H1 (cell line): ENCODE measurements at regions not wholly inside any gene's neighbourhood (a gene's known extent, or its start where the extent isn't known, plus 50 kb on each side); places are given as distances from the start of the nearest gene placed in this dataset.

Experiments
- CTCF ChIA-PET: fragments of 300-600 bp; sonication (Branson Sonifier 250); formaldehyde crosslinking; loops from one replicate; lab custom pipeline; 2021; ENCODE audit not compliant: partially characterized antibody; lab: Charles Lee
- POLR2A ChIA-PET: fragments of 300-600 bp; sonication (Branson Sonifier 250); formaldehyde crosslinking; loops from one replicate; lab custom pipeline; 2021; ENCODE audit warnings: inconsistent platforms; ENCODE audit not compliant: partially characterized antibody; lab: Charles Lee
- DNase-seq, 2 experiments: peaks; one replicate each; pipeline versions ENCODE4 v3.0.0 to v3.0.0-alpha.2; 2010 to 2022; ENCODE audit warnings: low spot score in 2 of 2, low read depth in 1 of 2, mixed read lengths in 1 of 2
- FAIRE-seq: peaks from 2 replicates; lab custom pipeline; 2011; peaks lifted over from hg19 to GRCh38; lab: Jason Lieb, UNC
- H2AFZ ChIP-seq: 2 replicates; pipeline ENCODE4 v1.8.1; 2012; ENCODE audit warnings: low read length, inconsistent platforms
- H2AK5ac ChIP-seq: 2 replicates; pipeline ENCODE4 v1.6.1; 2013; ENCODE audit warnings: low read depth, low read length
- H2BK120ac ChIP-seq: replicated peaks from 2 replicates; pipeline ENCODE3; 2013; ENCODE audit warnings: low read depth, low read length, inconsistent platforms
- H2BK12ac ChIP-seq: 2 replicates; pipeline ENCODE4 v1.6.1; 2013; ENCODE audit warnings: low read depth, low read length
- H2BK15ac ChIP-seq: 2 replicates; pipeline ENCODE4 v1.6.1; 2013; ENCODE audit warnings: low read length
- H2BK20ac ChIP-seq: 2 replicates; pipeline ENCODE4 v1.6.1; 2013; ENCODE audit warnings: low read length
- H2BK5ac ChIP-seq: 2 replicates; pipeline ENCODE4 v1.6.1; 2013; ENCODE audit warnings: low read depth, low read length
- H3K14ac ChIP-seq: 2 replicates; pipeline ENCODE4 v1.6.1; 2013; ENCODE audit warnings: inconsistent platforms; ENCODE audit not compliant: insufficient read length
- H3K18ac ChIP-seq: 2 replicates; pipeline ENCODE4 v1.6.1; 2013; ENCODE audit warnings: low read length; ENCODE audit errors: extremely low read depth
- H3K23ac ChIP-seq: 2 replicates; pipeline ENCODE4 v1.6.1; 2013; ENCODE audit warnings: inconsistent platforms; ENCODE audit not compliant: insufficient read length
- H3K23me2 ChIP-seq: 2 replicates; pipeline ENCODE4 v1.6.1; 2013; ENCODE audit warnings: low read depth, low read length
- H3K27ac ChIP-seq: 2 replicates; pipeline ENCODE4 v1.6.1; 2011; ENCODE audit warnings: low read depth, low read length, inconsistent platforms
- H3K27me3 ChIP-seq, 4 experiments: replicated peaks in 1 of 4; 1 replicate in 1 of 4; 2 replicates in 3 of 4; pipeline versions ENCODE4 v1.6.1 to v1.8.1; 2011 to 2013; ENCODE audit warnings: low read length in 3 of 4, mild to moderate bottlenecking in 3 of 4, inconsistent platforms in 2 of 4, mixed read lengths in 2 of 4, moderate library complexity in 1 of 4; ENCODE audit not compliant: control insufficient read depth in 3 of 4, insufficient read depth in 3 of 4; ENCODE audit errors: extremely low read depth in 1 of 4
- H3K36me3 ChIP-seq, 4 experiments: 2 replicates each; pipeline versions ENCODE4 v1.6.1 to v1.8.1; 2011 to 2013; ENCODE audit warnings: mild to moderate bottlenecking in 4 of 4, low read length in 3 of 4, moderate library complexity in 2 of 4, control low read depth in 1 of 4, inconsistent platforms in 1 of 4; ENCODE audit not compliant: insufficient read depth in 4 of 4, control insufficient read depth in 2 of 4
- H3K4ac ChIP-seq: replicated peaks from 2 replicates; pipeline ENCODE3; 2013; ENCODE audit warnings: low read length, low read depth, mixed read lengths, inconsistent platforms; ENCODE audit not compliant: insufficient read length
- H3K4me1 ChIP-seq, 4 experiments: replicated peaks in 1 of 4; 1 replicate in 1 of 4; 2 replicates in 3 of 4; pipeline versions ENCODE4 v1.6.1 to v1.8.1; 2011 to 2013; ENCODE audit warnings: low read length in 3 of 4, inconsistent platforms in 2 of 4, mixed read lengths in 1 of 4; ENCODE audit not compliant: insufficient read depth in 4 of 4, control insufficient read depth in 3 of 4
- H3K4me2 ChIP-seq, 2 experiments: 2 replicates each; pipeline versions ENCODE4 v1.6.1 to v1.8.1; 2011 to 2013; ENCODE audit warnings: low read depth in 2 of 2, low read length in 2 of 2, control low read depth in 1 of 2, inconsistent platforms in 1 of 2, mild to moderate bottlenecking in 1 of 2; ENCODE audit not compliant: insufficient read depth in 1 of 2
- H3K4me3 ChIP-seq, 4 experiments: fragments of 200-600, 300-600 bp in 1 of 4; sonication (generic), shearing (Covaris generic), sonication (Bioruptor Twin) in 1 of 4; 2 replicates each; pipeline versions ENCODE4 v1.5.1 to v1.8.1; 2011 to 2016; ENCODE audit warnings: low read length in 4 of 4, low read depth in 3 of 4, control low read depth in 2 of 4, inconsistent platforms in 2 of 4, mild to moderate bottlenecking in 2 of 4, mixed read lengths in 1 of 4, moderate library complexity in 1 of 4; ENCODE audit not compliant: insufficient read depth in 2 of 4; ENCODE audit errors: extremely low read depth in 1 of 4
- H3K56ac ChIP-seq: replicated peaks from 2 replicates; pipeline ENCODE3; 2013; ENCODE audit warnings: low read depth, mild to moderate bottlenecking, mixed read lengths, low read length, inconsistent platforms; ENCODE audit not compliant: insufficient read length
- H3K79me1 ChIP-seq: 2 replicates; pipeline ENCODE4 v1.6.1; 2013; ENCODE audit warnings: low read depth, low read length, control low read depth
- H3K79me2 ChIP-seq, 2 experiments: 2 replicates each; pipeline versions ENCODE4 v1.6.1 to v1.8.1; 2012 to 2013; ENCODE audit warnings: low read length in 2 of 2, mild to moderate bottlenecking in 2 of 2, inconsistent platforms in 1 of 2; ENCODE audit not compliant: insufficient read depth in 2 of 2, control insufficient read depth in 1 of 2
- H3K9ac ChIP-seq, 4 experiments: replicated peaks in 1 of 4; 1 replicate in 1 of 4; 2 replicates in 3 of 4; pipeline versions ENCODE4 v1.6.1 to v1.8.1; 2011 to 2013; ENCODE audit warnings: low read depth in 3 of 4, low read length in 3 of 4, control low read depth in 2 of 4, mild to moderate bottlenecking in 2 of 4, moderate library complexity in 2 of 4, inconsistent platforms in 1 of 4; ENCODE audit errors: extremely low read depth in 1 of 4
- H3K9me3 ChIP-seq, 2 experiments: 2 replicates each; pipeline versions ENCODE4 v1.6.1 to v1.8.1; 2012 to 2013; ENCODE audit warnings: mild to moderate bottlenecking in 2 of 2, moderate library complexity in 2 of 2, control low read depth in 1 of 2, inconsistent platforms in 1 of 2, low read depth in 1 of 2, low read length in 1 of 2, mixed read lengths in 1 of 2; ENCODE audit not compliant: insufficient read depth in 2 of 2
- H4K20me1 ChIP-seq, 2 experiments: replicated peaks in 1 of 2; 2 replicates each; pipeline versions ENCODE3 to v1.8.1; 2011 to 2013; ENCODE audit warnings: inconsistent platforms in 2 of 2, low read length in 2 of 2, mild to moderate bottlenecking in 1 of 2; ENCODE audit not compliant: insufficient read depth in 2 of 2, control insufficient read depth in 1 of 2
- H4K5ac ChIP-seq: 2 replicates; pipeline ENCODE4 v1.6.1; 2013; ENCODE audit warnings: low read length, low read depth, mixed read lengths, inconsistent platforms; ENCODE audit not compliant: insufficient read length
- H4K8ac ChIP-seq: 2 replicates; pipeline ENCODE4 v1.8.0; 2013; ENCODE audit warnings: mild to moderate bottlenecking, moderate library complexity, low read length, inconsistent platforms; ENCODE audit not compliant: insufficient read depth; ENCODE audit errors: extremely low read depth
- H4K91ac ChIP-seq: replicated peaks from 2 replicates; pipeline ENCODE3; 2013; ENCODE audit warnings: low read length, mixed read lengths, inconsistent platforms; ENCODE audit not compliant: insufficient read length
- ATF3 ChIP-seq: IDR thresholded peaks from 2 replicates; pipeline ENCODE4 v1.6.1; 2011; ENCODE audit warnings: low read depth, mild to moderate bottlenecking, low read length; ENCODE audit not compliant: insufficient read depth
- BCL11A ChIP-seq, 2 experiments: IDR thresholded peaks; one replicate each; pipeline ENCODE4 v1.6.1; 2011; ENCODE audit warnings: low read depth in 2 of 2, low read length in 2 of 2, mild to moderate bottlenecking in 2 of 2
- CEBPB ChIP-seq: IDR thresholded peaks from 2 replicates; pipeline ENCODE4 v1.6.1; 2012; ENCODE audit warnings: low read depth, low read length
- CHD2 ChIP-seq: IDR thresholded peaks from 2 replicates; pipeline ENCODE4 v1.6.1; 2012; ENCODE audit warnings: low read length, improper control_type of control experiment
- GTF2F1 ChIP-seq: IDR thresholded peaks from 2 replicates; pipeline ENCODE4 v1.6.1; 2012; ENCODE audit warnings: low read depth, low read length, improper control_type of control experiment, borderline replicate concordance
- HDAC6 ChIP-seq: IDR thresholded peaks from one replicate; pipeline ENCODE4 v1.7.1; 2012; ENCODE audit warnings: low read depth, mild to moderate bottlenecking, inconsistent platforms, low read length, moderate library complexity
- JUND ChIP-seq: IDR thresholded peaks from 2 replicates; pipeline ENCODE4 v1.6.1; 2011; ENCODE audit warnings: mild to moderate bottlenecking, improper control_type of control experiment, low read length
- KDM4A ChIP-seq: IDR thresholded peaks from one replicate; pipeline ENCODE4 v1.7.1; 2012; ENCODE audit warnings: low read depth, mild to moderate bottlenecking, moderate library complexity, low read length, inconsistent platforms; ENCODE audit not compliant: severe bottlenecking
- RXRA ChIP-seq: IDR thresholded peaks from 2 replicates; pipeline ENCODE4 v1.6.1; 2011; ENCODE audit warnings: low read depth, mild to moderate bottlenecking, low read length, moderate library complexity; ENCODE audit not compliant: insufficient read depth
- SAP30 ChIP-seq: fragments of 300-600 bp; sonication (generic); IDR thresholded peaks from 2 replicates; pipeline ENCODE4 v1.7.1; 2012; ENCODE audit warnings: low read length, moderate library complexity, mild to moderate bottlenecking, inconsistent platforms; ENCODE audit not compliant: insufficient read depth, insufficient replicate concordance
- SIX5 ChIP-seq: IDR thresholded peaks from 2 replicates; pipeline ENCODE4 v1.6.1; 2011; ENCODE audit warnings: mild to moderate bottlenecking, low read depth, low read length
- SP2 ChIP-seq: IDR thresholded peaks from 2 replicates; pipeline ENCODE4 v1.6.1; 2012; ENCODE audit warnings: mild to moderate bottlenecking, low read length, inconsistent platforms
- TAF7 ChIP-seq: optimal IDR thresholded peaks from 2 replicates; pipeline ENCODE3; 2011; ENCODE audit warnings: low read depth, mild to moderate bottlenecking, inconsistent platforms, low read length, moderate library complexity, borderline replicate concordance
- TBP ChIP-seq: IDR thresholded peaks from 2 replicates; pipeline ENCODE4 v1.6.1; 2011; ENCODE audit warnings: low read depth, low read length, improper control_type of control experiment
- TEAD4 ChIP-seq: IDR thresholded peaks from 2 replicates; pipeline ENCODE4 v1.6.1; 2012; ENCODE audit warnings: low read depth, low read length, inconsistent platforms, mixed read lengths
- YY1 ChIP-seq: IDR thresholded peaks from 2 replicates; pipeline ENCODE4 v1.6.1; 2011; ENCODE audit warnings: low read depth, mild to moderate bottlenecking, low read length
- WGBS, 2 experiments: shearing (Covaris generic) in 1 of 2; methylation state at CpG; one replicate each; pipeline versions ENCODE4 v1.1.6 to v1.1.7; 2013 to 2015; ENCODE audit warnings: low lambda C conversion rate in 2 of 2, mixed read lengths in 2 of 2, inconsistent platforms in 1 of 2, low coverage in 1 of 2, missing lambda C conversion rate in 1 of 2; ENCODE audit not compliant: insufficient replicate concordance in 2 of 2, insufficient coverage in 1 of 2, insufficient read length in 1 of 2; ENCODE audit errors: extremely low coverage in 1 of 2, missing lambda C conversion rate in 1 of 2; 5-methylcytosine and 5-hydroxymethylcytosine counted together

GRCh38 chr14:98974113-98974512 lies 297.9 kb downstream of the BCL11B start:
- H3K27me3 ChIP-seq, result no peaks in the 10 kb centered on the region
- FAIRE-seq, result no peak

More at GRCh38 chr14:98974113-98974512, 297.9 kb downstream of the BCL11B start:
- peaks cover 0 to 3% of the 10 kb centered on the region in 2 experiments; a peak in 1 of 4 replicates for H3K9me3 ChIP-seq
- no peak overlapping the region for H2BK12ac ChIP-seq
- POLR2A ChIA-PET, result no interaction called here
- H2BK20ac ChIP-seq, result no peak overlapping the region
- H4K5ac ChIP-seq, result no peak overlapping the region
- no peaks in the 10 kb centered on the region for H3K36me3 ChIP-seq
- no peak overlapping the region for H3K9ac ChIP-seq
- no peak overlapping the region for H3K18ac ChIP-seq
- no peaks in the 10 kb centered on the region for H3K79me1 ChIP-seq
- no peak overlapping the region for H4K91ac ChIP-seq
- H3K14ac ChIP-seq, result no peak overlapping the region
- H2AFZ ChIP-seq, result no peak overlapping the region
- 94% methylated on average over 1 of the region's 1 CpG; no CpG with 5 or more reads in 1 of the 2 experiments for WGBS, 2 experiments
- H3K23ac ChIP-seq, result no peak overlapping the region
- H3K4me2 ChIP-seq, result no peak overlapping the region
- H2BK15ac ChIP-seq, result no peak overlapping the region
- H3K56ac ChIP-seq, result no peak overlapping the region
- H3K4me1 ChIP-seq, result no peaks in the 10 kb centered on the region
- no peak overlapping the region for H3K4me3 ChIP-seq
- CTCF ChIA-PET, result interaction anchor here (0.6 kb wide), 1 partner anchor 300 kb away, joined by 3 read pairs; no protein-coding TSS in a partner anchor
- H3K4ac ChIP-seq, result no peak overlapping the region
- no peak for TF ChIP-seq KDM4A
- no peak for TF ChIP-seq CHD2
- no peak for TF ChIP-seq SP2
- no peak for TF ChIP-seq TBP
- TF ChIP-seq TAF7, result no peak
- TF ChIP-seq CEBPB, result no peak
- TF ChIP-seq YY1, result no peak
- TF ChIP-seq GTF2F1, result no peak
- no peak for TF ChIP-seq SAP30
- no peak for TF ChIP-seq SIX5
- no peak for TF ChIP-seq JUND
- TF ChIP-seq BCL11A (IDR thresholded peaks at IDR 0.05; ENCODE audit: low read depth in 2 of 2, low read length in 2 of 2), result no peak
- no peak for TF ChIP-seq HDAC6
- no peak for TF ChIP-seq RXRA
- TF ChIP-seq ATF3, result no peak
- no peak for TF ChIP-seq TEAD4
- H3K23me2 ChIP-seq, result no peaks in the 10 kb centered on the region
- H2BK5ac ChIP-seq, result no peak overlapping the region
- no peak overlapping the region for H2BK120ac ChIP-seq
- H4K20me1 ChIP-seq, result no peaks in the 10 kb centered on the region
- no peak for DNase-seq
- H3K27ac ChIP-seq, result no peak overlapping the region
- H4K8ac ChIP-seq, result no peak overlapping the region
- no peaks in the 10 kb centered on the region for H3K79me2 ChIP-seq
- no peak overlapping the region for H2AK5ac ChIP-seq
